ENCODE measurements at regions not wholly inside any gene's neighbourhood (a gene's known extent, or its start where the extent isn't known, plus 50 kb on each side); places are given as distances from the start of the nearest gene placed in this dataset.

DNA sequence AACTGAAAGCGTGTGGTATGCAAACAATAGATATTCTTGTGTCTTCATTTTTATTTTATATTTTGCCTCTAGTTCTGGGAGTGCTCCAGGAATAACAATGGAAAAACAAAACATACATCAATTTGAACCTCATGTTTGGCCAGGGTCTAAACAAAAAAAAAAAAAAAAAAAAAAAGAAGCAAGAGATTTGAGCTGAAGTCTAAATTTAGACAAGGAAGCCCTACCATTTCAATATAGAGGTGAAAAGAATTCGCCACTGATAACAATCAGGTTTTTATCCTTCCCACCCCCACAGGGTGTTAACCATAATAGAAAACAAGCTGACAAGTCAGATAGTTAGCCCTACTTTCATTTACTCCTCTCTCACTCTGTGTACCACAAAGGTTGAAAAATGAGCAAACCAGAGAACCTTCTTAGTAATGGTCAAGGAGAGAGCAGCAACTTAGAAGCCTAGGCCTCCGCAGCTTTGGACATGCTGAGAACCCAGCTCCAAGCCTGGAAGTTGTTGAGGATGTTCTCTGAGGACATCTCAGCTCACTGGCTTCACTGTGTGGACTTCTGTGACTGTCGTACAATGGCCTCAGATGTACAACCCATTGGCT lies 118.2 kb upstream of the HMHB1 start:
- no peak for DNase-seq (ENCODE audit: low read depth in 2 of 2)

DNA sequence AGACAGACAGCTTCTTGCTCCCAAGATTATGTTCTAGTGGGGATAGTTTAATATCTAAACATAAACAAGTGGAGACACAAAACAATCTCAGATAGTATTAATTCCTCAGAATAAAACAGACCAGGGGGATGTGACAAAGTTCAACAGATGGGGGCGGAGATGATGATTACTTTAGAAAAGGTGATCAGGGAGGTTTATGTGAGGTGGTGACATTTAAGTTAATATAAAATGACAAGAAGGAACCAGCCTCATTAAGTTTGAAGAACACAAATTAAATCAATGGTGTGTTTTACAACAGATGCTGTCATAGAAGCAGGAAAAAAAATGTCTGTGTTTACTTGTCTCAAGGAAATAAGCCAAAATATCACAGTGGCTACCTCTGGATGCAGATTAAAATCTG lies 119.6 kb upstream of the HMHB1 start:
- no peak for DNase-seq (ENCODE audit: low read depth in 2 of 2)

DNA sequence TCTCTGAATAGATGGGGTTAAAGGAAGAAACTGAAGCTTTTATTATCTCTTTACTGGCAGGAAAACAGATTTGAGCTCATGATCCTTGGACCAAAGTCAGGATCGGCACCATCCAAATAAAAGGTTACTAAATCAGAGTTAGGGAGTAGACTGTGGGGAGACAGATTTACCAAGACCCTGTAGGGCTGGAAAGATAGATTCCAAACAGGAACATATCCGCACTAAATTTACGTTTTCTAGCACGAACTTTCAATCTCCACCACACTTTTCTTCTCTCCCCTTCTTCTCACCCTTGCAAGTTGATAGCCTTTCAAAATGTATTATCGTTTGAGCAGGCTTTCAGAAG lies 120.0 kb upstream of the HMHB1 start:
- no peak for DNase-seq (ENCODE audit: low read depth in 2 of 2)

DNA sequence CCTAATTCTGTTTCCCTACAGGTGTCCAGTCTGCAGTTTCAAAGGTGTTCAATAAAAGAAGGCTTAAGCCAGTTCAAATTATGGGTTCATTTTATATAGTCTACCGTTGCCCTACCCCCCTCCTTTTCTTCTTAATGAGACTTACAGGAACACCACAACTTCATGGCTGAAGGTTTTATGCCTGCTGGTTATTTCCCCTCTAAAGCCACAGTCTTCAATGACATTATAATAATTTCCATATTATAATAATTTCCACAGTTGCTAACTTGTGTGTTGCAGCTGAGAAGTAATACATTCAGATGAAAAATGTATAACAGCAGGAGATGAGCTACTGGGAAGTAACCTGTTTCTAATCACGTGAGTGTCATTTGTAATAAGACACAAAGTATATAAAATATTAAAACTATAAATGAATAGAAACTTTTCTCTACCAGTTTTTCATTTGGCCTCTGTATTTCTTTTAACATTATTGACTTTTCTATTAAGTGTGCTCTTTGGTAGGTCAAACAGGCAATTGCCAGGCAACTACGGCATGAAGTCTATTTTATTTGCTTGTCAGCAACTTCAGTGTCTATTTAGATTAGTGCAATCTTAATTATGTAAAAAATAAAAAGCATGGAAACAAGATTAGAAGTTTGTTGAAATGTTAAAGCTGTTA lies 120.5 kb upstream of the HMHB1 start:
- no peak for DNase-seq (ENCODE audit: low read depth in 2 of 2)

DNA sequence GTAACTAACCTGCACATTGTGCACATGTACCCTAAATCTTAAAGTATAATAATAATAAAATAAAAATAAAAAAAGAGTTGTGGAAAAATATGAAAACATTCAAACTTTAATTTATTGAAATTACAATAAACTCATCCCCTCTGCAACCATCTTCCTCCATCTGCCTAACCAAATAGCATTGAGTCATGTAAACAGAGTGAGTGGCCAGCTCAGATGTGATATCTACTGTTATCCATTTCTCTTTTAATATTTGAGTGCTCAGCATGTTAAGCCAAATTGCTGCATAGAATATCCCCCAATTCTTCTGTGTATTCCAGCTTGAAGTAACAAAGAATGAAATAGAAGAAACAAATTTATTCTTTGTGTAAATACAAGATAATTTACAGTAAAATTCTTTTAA lies 124.4 kb upstream of the HMHB1 start:
- no peak for DNase-seq (ENCODE audit: low read depth in 2 of 2)

DNA sequence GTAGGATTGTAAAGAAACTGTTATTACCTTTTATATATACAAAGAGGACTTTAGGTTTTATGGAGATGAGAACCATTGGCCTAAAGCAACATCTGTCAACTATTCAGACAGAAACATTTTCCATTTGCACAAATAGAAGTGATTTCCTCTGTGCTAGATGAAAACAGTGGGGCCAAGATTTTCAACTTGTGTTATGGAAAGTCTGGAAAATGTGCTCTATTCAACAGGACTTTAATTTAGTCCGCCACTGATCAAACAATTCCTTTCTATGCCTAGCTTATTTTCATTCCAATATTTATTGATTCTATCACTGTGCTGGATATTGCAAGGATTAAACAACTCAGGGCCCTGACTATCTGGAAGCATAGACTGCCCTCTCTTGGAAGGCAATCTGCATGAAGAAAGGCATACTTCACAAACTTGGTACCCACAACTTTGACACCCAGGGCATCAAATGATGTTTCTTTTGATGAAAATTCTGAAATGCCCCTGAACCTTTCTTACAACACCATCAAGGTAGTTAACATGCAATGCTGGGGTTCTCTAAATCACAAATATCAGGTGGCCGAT lies 126.6 kb upstream of the HMHB1 start:
- DNase-seq (ENCODE audit: low read depth in 2 of 2), result no peak

DNA sequence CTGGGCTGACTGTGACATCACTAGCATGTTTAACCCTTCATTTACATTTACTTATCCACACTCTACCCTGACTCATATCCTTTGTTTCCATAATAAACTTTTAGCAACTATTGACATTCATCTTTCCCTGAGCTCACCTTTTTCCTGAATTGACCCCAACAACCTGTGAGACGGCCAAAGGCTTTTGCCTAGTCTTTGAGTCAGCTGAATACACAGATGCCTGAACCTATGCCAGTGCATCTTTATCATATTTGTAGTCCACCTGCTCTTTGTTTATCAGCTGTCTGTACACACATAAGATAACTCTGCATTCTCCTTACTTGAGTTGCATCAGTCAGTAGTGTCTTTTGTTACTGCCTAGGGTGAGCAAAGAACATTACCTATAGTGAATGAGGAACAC lies 128.5 kb upstream of the HMHB1 start:
- DNase-seq (ENCODE audit: low read depth in 2 of 2), result no peak

DNA sequence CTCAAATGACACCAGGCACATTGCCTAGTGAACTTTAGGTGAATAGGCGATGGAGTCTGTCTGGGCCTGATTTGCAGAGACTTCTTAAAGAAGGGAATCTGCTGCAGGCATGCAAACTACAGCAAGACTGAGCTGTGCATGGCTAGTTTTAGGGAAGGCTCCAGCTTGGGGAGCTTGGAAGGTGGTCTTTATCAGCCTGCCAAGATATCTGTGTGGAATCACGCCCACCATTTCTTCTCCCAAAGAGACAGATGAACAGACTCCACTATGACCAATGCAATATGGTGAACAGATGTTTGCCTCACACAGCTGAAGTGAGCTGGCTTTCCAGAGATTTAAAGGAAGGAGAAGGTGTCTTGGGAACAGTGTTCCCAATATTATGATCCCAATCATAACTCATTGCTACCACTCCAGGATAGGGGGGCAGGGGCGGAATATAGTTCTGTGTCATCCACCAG lies 129.0 kb upstream of the HMHB1 start:
- no peak for DNase-seq (ENCODE audit: low read depth in 2 of 2)

DNA sequence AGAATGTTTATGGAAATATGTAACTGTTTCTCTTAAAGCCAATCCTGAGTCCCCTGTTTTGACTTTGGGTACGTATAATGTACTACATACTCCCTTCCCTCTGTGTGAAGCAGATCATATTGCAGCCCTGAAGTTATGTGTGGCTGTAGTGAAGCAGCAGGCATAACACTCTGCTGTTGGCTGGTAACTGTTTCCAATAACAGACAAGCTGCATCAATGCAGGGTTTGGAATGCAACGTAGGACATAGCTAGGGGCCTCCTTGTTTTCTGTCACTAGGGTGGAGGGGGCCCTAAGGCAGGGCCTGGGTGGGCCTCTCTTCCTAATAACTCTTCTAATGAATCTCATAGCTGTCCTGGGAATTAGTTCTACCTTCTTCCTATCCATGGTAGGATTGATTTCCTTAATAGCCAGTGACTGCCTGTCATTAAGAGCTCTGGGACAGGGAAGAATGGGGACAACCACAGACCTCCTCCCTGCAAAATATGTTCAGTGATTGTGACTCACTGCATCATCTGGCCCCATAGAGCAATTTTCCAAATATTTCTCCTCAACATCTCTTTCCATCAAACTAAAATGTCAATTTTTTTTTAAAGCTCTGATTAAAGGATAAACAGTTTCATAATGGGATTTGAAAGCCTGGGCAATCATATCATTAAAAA lies 129.6 kb upstream of the HMHB1 start:
- DNase-seq (ENCODE audit: low read depth in 2 of 2), result no peak

DNA sequence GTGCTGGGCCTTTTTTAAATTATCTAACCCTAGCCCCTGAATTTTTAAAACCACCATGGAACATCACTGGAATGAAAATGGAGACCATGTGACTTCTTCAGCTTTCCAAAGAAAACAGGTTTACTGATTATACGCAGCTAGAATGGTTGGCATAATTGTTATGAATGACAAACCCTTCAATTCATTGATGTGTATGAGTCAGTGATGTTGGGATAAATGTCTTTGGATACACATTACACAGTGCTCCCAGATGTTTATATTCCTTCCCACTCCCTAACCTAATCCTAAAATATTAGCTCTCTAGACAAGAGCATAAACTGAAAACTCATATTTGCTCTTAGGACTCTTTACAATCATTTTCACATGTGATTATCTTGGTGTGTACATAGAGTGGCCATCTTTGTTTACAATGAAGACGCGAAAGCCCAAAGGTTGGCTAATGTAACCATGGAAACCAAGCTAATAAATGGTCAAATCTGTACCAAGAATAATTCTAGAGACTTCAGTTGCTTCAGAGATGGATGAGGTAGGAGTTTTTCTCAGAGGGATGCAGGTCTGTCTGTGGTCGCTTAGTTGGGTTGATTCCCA lies 131.2 kb upstream of the HMHB1 start:
- DNase-seq (ENCODE audit: low read depth in 2 of 2), result no peak

DNA sequence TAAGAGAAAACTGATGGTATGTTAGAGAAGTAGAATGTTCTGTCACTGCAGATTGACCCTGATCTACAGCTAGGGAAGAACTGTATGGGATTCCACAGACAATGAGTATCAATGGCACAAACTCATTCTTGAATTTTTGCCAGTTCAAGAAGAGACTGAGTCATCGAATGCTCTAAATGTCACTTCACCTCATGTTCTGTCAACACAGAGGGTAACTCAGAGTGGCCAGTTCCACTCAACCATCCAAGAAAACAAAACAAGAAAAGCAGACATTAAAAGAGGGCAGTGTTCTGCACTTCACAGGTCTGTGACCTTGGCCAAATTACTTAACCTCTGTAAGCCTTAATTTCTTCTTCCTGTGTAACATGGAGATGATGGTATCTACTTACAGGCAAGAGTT lies 132.2 kb upstream of the HMHB1 start:
- DNase-seq (ENCODE audit: low read depth in 2 of 2), result no peak

DNA sequence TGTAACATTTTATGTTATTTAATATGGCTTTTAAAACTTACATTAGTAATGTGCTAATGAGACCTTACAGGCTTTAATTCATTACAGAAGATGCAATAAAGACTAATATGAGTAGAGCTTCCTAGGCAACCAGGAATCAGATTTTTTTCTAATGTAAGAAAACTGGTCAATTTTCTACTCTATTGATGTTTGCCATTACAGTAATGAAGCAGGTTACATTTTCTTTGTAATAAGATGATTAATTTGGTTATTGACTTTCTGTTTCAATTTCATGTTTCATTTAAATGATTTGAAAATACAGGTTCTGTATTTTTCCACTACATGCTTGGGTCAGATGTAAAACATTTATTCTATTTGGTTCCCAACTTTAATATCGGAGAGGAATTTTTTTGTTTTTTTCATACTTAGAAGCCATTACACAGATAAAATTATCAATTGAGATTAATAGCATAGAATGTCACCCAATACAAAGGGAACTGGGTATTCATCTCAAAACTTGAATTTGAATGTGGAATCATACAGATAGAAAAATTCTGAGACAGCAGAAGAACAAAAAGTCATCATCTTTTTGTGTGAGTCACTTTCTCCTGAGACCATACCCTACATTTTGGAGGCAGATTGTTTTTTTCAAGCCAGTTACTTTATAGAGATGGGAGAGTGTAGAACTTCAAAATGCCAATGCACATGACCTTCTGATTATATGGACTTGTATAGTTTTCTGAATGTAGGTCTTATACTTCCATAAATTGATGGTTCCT lies 133.6 kb upstream of the HMHB1 start:
- DNase-seq (ENCODE audit: low read depth in 2 of 2), result no peak

DNA sequence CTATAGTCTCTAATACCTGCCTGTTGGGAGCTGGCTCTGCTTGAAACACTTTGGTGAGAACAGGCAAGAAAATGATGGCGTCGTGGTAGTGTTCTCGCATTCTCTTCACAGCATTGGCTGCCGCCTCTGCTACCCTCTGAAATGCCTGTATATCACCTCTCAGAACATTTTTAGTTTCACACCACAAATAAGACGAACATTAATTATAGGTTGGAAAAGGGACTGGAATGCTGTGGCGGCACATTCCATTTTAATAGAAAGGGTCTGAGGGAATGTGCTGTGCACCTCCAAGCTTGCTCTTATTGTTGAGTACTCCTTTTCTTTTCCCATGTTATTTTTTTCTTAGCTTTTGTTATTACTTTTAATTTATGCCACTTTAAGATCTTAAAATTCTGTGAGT lies 134.6 kb upstream of the HMHB1 start:
- no peak for DNase-seq (ENCODE audit: low read depth in 2 of 2)

DNA sequence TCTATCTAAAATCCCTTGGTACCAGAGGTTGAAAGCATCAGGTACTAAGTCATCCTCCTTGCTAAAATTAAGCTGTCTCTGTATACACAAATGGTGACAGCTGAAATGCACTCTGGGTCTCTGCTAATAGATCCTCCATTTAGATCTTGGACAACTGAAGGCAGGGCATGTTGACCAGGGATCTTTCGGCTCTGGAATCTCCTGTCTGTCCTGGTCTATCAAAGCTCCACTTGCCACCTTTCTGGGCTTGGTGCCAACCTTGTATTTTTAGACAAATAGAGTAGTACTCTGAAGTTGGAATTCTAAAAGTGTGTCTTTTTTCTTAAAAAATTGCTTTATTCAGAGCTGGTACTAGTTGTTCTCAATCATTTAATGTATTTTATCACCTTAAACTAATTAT lies 135.2 kb upstream of the HMHB1 start:
- DNase-seq (ENCODE audit: low read depth in 2 of 2), result no peak

DNA sequence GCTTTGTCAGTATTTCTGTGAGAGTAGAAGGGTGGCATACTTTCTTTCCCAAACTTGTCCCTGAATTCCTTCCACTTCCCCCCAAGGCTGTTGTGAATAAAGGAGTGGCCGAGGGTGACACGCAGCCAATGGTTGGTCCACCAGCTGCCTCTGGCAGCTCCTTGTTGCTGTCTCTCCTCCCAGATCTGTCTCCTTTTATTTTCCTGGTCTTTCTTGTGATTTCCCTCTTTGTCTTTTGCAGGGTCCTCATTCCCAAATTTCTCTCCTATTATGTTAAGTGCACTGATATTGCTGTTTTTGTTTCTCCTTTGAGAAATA lies 137.5 kb upstream of the HMHB1 start:
- no peak for DNase-seq (ENCODE audit: low read depth in 2 of 2)

DNA sequence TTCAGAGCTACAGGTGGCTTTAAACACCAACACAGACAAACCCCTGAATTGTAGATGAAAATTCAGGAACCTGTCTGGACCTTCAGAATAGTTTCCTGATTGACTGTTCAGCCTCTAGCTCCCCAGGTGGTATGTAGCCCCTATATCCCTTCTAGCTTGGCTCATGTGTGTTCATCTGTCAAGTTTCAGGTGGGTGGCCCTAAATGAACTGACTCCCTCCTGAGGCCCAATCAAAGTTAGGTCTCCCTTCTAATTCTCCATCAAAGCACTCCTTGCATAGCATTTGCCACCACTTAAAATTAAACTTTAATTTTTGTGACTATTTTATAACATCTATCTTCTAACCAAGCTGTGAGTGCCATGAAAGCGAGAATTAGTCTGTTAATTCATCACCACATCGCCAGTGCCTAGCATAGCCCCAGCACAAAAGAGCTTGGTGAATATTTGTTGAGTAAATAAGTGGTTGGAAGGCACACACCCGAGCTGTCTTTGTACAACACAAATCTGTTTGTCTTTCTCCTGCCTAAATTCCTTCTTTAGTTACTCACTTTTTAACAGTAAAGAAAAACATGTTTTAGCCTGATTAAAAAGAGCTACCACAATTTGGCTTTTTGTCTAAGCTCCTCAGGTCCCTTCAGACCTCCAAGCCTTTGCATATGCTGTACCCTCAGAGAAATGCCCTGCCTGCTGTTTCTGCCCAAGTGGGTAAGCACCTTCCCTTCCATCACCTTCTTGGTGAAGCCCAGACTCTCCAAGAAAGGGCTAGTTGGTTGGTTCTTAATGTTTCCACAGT lies 138.1 kb upstream of the HMHB1 start:
- DNase-seq (ENCODE audit: low read depth in 2 of 2), result no peak

DNA sequence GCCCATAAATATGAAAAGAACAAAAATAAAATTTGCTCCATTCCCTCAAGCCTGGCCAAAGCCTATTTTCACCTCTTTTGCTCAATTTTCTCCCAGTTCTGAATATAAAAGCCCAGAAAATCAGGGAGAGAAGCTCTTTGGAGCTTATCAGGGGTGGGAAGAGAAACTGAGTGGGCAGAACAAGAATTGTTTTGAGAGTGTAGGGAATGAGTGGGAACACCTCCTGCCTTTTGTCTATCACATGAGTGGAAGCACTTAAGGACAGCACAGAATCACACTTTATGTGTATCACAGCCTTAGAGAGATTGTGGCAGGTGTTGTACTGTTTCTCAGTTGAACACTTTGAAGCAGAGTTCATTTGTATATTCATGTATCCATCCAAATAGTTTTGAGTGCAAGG lies 139.2 kb upstream of the HMHB1 start:
- no peak for DNase-seq (ENCODE audit: low read depth in 2 of 2)

DNA sequence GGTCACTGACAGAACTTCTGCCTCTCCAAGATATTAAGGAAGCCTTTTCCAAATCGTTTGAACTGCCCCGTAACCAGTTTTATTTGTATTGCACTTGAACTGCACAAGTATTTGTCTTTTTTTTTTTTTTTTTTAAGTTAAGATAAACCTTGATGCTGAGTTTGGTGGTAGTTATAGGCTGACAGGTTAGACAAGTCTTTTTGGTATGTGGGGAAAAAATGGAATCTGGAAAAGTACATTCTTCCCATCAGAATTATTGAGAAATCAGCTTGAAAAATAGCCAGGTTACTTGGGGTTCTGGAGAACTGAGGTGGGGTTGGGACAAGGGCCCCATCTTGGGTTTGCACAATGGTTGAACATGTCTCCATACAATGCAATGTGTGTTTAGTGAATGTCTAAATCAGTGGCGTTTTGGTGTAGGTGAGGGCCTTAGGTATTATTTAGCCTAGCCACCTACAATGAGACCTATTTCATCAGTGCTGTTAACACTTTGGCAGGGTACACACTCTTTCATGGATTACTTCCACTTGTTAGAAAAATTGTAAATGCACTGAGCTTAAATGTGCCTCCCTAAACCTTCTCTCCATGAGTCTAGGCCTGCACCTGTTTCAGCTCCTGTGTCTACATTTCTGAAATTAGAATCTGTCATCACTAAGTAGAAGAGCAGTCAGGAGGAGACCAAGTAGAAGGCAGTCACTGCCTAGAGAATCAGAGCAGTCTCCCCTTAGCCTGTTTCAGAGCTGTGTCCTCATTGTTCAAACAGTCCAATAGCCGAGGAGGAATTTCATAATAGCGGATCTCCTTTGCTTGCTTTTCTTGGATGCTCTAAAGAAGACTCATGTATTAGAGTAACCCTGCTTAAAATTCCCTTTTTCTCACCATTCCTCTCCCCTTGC lies 140.0 kb upstream of the HMHB1 start:
- DNase-seq (ENCODE audit: low read depth in 2 of 2), result no peak

DNA sequence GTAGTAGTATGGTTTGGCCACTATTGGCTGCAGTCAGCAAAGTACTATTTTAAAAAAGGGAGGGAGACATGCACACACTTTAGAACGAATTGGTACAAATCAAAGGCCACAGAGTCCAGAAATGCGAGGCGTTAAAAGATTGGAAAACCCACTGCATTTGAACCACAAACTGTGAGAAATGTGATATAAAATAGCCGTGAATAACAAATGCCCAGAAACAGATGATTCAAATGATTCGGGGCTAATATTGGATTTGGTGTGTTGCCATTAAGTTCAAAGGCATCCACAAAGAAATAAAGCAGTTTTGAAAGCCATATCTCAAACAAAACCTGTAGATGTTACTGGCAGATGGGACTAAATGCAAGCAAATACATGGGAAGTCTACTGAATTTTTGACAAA lies 140.9 kb upstream of the HMHB1 start:
- DNase-seq (ENCODE audit: low read depth in 2 of 2), result no peak

DNA sequence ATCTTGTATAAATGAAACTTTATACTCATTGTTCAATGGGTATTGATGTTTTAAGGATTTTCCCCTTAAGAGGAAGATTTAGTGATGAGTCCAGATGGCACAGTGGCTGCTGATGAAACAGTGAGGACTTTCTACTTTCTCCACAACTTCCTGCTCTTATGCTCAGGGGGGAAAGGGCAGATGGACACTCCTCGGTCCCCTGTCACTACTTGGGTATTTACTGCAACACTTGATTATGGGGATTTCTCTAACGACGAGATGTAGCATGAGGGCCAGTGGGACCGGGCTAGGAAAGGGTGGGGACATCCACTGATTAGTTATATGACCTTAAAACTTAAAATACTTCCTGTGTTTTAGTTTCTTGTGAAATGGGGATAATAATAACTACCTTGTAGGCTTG lies 146.1 kb upstream of the HMHB1 start:
- DNase-seq (ENCODE audit: low read depth in 2 of 2), result no peak

All from stimulated activated CD4-positive, alpha-beta T cell treated with anti-CD3 and anti-CD28 coated beads, Interleukin-1b, Interleukin-23, amount 100 ng/mL, for 4 hours (primary cell).